A549 (cell line): ENCODE measurements at regions not wholly inside any gene's neighbourhood (a gene's known extent, or its start where the extent isn't known, plus 50 kb on each side); places are given as distances from the start of the nearest gene placed in this dataset.

Experiments
- BHLHE40 ChIP-seq: IDR thresholded peaks from 2 replicates; pipeline ENCODE4 v1.6.1; 2012; ENCODE audit warnings: low read depth, low read length, inconsistent platforms
- CTCF ChIP-seq: fragments of >200 bp; sonication (Bioruptor Twin); formaldehyde crosslinking; IDR thresholded peaks from 3 replicates; pipeline ENCODE4 v1.5.1; 2016
- FOSL2 ChIP-seq, 2 experiments: fragments of 450-650 bp in 1 of 2; fragments of >200 bp in 1 of 2; sonication (Bioruptor Twin) in 1 of 2; formaldehyde crosslinking; IDR thresholded peaks; 2 replicates each; pipeline versions ENCODE4 v1.5.0 to v1.6.1; 2016 to 2020; ENCODE audit warnings: mild to moderate bottlenecking in 1 of 2, moderate library complexity in 1 of 2
- HOXA7 ChIP-seq: fragments of 250-450 bp; sonication (Bioruptor Pico); IDR thresholded peaks from 2 replicates; pipeline ENCODE4 v1.5.0; 2020; ENCODE audit warnings: mild to moderate bottlenecking, moderate library complexity
- MAX ChIP-seq: IDR thresholded peaks from 2 replicates; pipeline ENCODE4 v1.6.1; 2012
- RCOR1 ChIP-seq: fragments of 150-350 bp; IDR thresholded peaks from 2 replicates; pipeline ENCODE4 v1.6.1; 2014; ENCODE audit warnings: antibody characterized with exemption, low read length, low read depth
- RNF2 ChIP-seq: fragments of 200-600 bp; sonication (generic); IDR thresholded peaks from 2 replicates; pipeline ENCODE4 v1.6.1; 2016; ENCODE audit warnings: low read depth, mild to moderate bottlenecking, antibody characterized with exemption, moderate library complexity, borderline replicate concordance
- SMC3 ChIP-seq: fragments of >200 bp; sonication (Bioruptor Twin); formaldehyde crosslinking; IDR thresholded peaks from 3 replicates; pipeline ENCODE4 v1.6.1; 2018; ENCODE audit warnings: inconsistent platforms

- TF ChIP-seq RCOR1 (no peak), SMC3 (no peak), BHLHE40 (no peak), CTCF (no peak), RNF2 (no peak), MAX (no peak), FOSL2 (IDR thresholded peaks at IDR 0.05) (no peak), FOSL2 (CRISPR knock-in tag; IDR thresholded peaks at IDR 0.05) (no peak), HOXA7 (CRISPR knock-in tag) (no peak)
These were observed 330.7 kb downstream of the NUF2 start for GRCh38 chr1:163652441-163652840.
